ENCODE measurements at regions not wholly inside any gene's neighbourhood (a gene's known extent, or its start where the extent isn't known, plus 50 kb on each side); places are given as distances from the start of the nearest gene placed in this dataset.

DNA sequence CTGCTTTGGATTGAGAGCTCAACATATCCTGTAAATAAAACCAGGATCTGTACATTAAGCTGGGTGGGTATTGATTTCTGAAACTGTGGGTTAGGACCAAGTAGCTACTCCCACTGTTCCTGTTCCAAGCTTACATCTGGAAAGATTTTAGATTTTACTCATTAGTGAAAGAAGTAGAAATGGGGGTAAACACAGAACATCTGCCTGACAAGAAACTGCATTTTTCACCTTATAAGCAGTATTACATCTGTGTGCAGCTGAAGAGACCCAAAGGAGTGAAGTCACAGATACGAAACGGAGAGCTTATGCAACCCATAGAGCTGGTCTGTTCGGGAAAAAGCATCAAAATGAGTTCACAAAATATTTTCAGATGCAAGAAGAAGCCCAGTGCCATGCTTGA is 235.2 kb downstream of the SLITRK5 start (continued):
- no peak for TF ChIP-seq ZFX (IDR thresholded peaks at IDR 0.05)
- no peak for TF ChIP-seq CEBPB (IDR thresholded peaks at IDR 0.05; ENCODE audit: low read depth)
- no peak for TF ChIP-seq RAD21 (IDR thresholded peaks at IDR 0.05; ENCODE audit: low read depth)
- TF ChIP-seq JUND (IDR thresholded peaks at IDR 0.05): no peak
- no peak for TF ChIP-seq SP1 (IDR thresholded peaks at IDR 0.05; ENCODE audit: low read depth)

DNA sequence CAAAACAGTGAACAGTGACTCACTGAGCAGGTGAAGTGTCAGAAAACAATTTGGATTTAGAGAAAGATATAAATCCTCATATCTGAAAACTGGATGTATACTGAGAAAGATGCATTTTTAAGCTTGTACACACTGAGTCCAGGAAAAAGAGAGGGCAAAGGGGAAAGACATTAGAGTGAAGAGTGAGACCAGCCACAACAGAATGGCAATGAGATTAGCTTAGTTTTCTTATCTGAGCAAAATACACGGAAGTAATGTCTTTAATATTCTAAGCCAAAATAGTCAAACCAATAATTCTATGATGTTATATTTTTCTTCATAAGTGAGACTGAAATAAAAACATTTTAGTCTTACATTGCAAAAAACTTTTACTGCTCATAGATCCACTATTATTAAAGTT is 236.0 kb downstream of the SLITRK5 start:
- ChIA-PET POLR2A (no interaction called here), CTCF (no interaction called here), RAD21 (ENCODE audit: low non-redundant PET in 1 of 2, low total read pairs in 2 of 2, uncharacterized antibody in 2 of 2, unreplicated experiment in 2 of 2) (no interaction called here)
- TF ChIP-seq REST (IDR thresholded peaks at IDR 0.05; ENCODE audit: low read depth) (no peak), EGR1 (IDR thresholded peaks at IDR 0.05; ENCODE audit: low read depth) (no peak), CTCF (IDR thresholded peaks at IDR 0.05 in 2 of 3, conservative IDR thresholded peaks at IDR 0.05 in 1 of 3; ENCODE audit: borderline replicate concordance in 1 of 3, insufficient read depth in 1 of 3, low read depth in 2 of 3, low read length in 2 of 3) (no peak), ELF1 (IDR thresholded peaks at IDR 0.05; ENCODE audit: borderline replicate concordance, low read depth) (no peak), CBX3 (IDR thresholded peaks at IDR 0.05; ENCODE audit: low read depth) (no peak), CEBPB (IDR thresholded peaks at IDR 0.05; ENCODE audit: low read depth) (no peak), SIN3A (IDR thresholded peaks at IDR 0.05; ENCODE audit: low read depth) (no peak), TCF7L2 (IDR thresholded peaks at IDR 0.05; ENCODE audit: borderline replicate concordance, extremely low read depth, insufficient read depth, insufficient read length) (no peak), EZH2 (IDR thresholded peaks at IDR 0.05) (no peak), JUND (IDR thresholded peaks at IDR 0.05) (no peak), ZFX (IDR thresholded peaks at IDR 0.05) (no peak), POLR2AphosphoS5 (IDR thresholded peaks at IDR 0.05; ENCODE audit: low read depth, low read length) (no peak)
- Histone ChIP-seq H2AFZ (ENCODE audit: low read depth, low read length, poor library complexity, severe bottlenecking) (no peak overlapping the region), H3K4me1 (ENCODE audit: control insufficient read depth in 1 of 2, insufficient read depth in 2 of 2, low read length in 2 of 2) (no peaks in the 10 kb centered on the region), H3K79me2 (ENCODE audit: insufficient read depth, low read length) (no peaks in the 10 kb centered on the region), H3K4me3 (replicated peaks in 1 of 2; ENCODE audit: low read depth in 1 of 2, low read length in 2 of 2) (no peak overlapping the region), H3K9ac (ENCODE audit: low read length) (no peak overlapping the region), H3K9me3 (ENCODE audit: control insufficient read depth in 1 of 2, insufficient read depth in 1 of 2, low read depth in 1 of 2, low read length in 2 of 2) (no peaks in the 10 kb centered on the region), H4K20me1 (ENCODE audit: insufficient read depth) (no peaks in the 10 kb centered on the region), H3K27ac (ENCODE audit: low read depth, low read length) (no peak overlapping the region), H3K36me3 (ENCODE audit: control insufficient read depth in 1 of 2, insufficient read depth in 2 of 2, low read length in 2 of 2) (no peaks in the 10 kb centered on the region), H3K27me3 (ENCODE audit: insufficient read depth, low read length) (no peaks in the 10 kb centered on the region), H3K4me2 (ENCODE audit: low read length) (no peak overlapping the region), H3K9me2 (ENCODE audit: insufficient read depth) (no peaks in the 10 kb centered on the region)
- DNase-seq (ENCODE audit: low read depth, low spot score) (no peak), ATAC-seq (no peak)
- intact Hi-C loops (cut with micrococcal nuclease): no loop called here
- BruUV-seq (replicated peaks): no TSS peak

Data from HCT116 (cell line).